ENCODE measurements at regions not wholly inside any gene's neighbourhood (a gene's known extent, or its start where the extent isn't known, plus 50 kb on each side); places are given as distances from the start of the nearest gene placed in this dataset.

DNA sequence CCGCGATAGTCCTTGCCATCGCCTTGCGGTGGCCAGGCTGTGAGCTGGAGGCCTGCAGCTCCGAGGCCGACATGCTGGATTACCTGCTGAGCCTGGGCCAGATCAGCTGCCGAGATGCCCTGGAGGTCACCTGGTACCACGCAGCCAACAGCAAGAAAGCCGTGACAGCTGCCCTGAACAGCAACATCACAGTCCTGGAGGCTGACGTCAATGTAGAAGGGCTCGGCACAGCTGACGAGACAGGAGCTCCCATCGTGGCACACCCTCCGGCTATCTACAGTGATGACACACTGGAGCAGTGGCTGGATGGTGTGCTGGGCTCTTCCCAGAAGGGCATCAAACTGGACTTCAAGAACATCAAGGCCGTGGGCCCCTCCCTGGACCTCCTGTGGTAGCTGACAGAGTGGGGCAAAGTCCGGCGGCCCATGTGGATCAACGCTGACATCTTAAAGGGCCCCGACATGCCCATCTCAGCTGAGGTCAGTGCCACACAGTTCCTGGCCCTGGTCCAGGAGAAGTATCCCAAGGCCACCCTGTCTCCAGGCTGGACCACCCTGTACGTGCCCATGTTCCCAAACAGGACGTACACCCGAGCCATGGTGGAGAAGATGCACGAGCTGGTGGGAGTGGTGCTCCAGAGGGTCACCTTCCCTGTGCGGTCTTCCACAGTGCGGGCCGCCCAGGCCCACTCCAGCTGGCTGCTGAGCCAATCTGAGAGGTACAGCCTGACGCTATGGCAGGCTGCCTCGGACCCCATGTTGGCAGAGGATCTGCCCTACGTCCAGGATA, 70.2 kb downstream of the FAM43A start:
- ATAC-seq (peak in 1 of 2 donors; percentile 52), DNase-seq (no peak)
- H3K4me3 ChIP-seq (ENCODE audit: low read length) = no peak overlapping the region

GRCh38 chr3:194756460-194756779, 70.7 kb downstream of the FAM43A start:
- intact Hi-C loops (cut with DNase I) = no loop called here
- no peaks in the 10 kb centered on the region for H3K4me1 ChIP-seq (ENCODE audit: control insufficient read depth, insufficient read depth, low read length)
- H3K27me3 ChIP-seq (ENCODE audit: control insufficient read depth, insufficient read depth) = no peaks in the 10 kb centered on the region
- whole genome bisulfite sequencing = 63% methylated on average over 4 of the region's 4 CpGs
- DNase-seq (no peak), ATAC-seq (no peak)
- H3K27ac ChIP-seq (ENCODE audit: low read length) = no peak overlapping the region
- H3K9me3 ChIP-seq (ENCODE audit: control insufficient read depth, low read length) = no peaks in the 10 kb centered on the region
- no peak overlapping the region for H3K4me3 ChIP-seq (ENCODE audit: low read length)

More for the DNA sequence above, 70.2 kb downstream of the FAM43A start:
- Histone ChIP-seq H3K27me3 (ENCODE audit: control insufficient read depth, insufficient read depth) (no peaks in the 10 kb centered on the region), H3K27ac (ENCODE audit: low read length) (no peak overlapping the region), H3K9me3 (ENCODE audit: control insufficient read depth, low read length) (no peaks in the 10 kb centered on the region), H3K4me1 (ENCODE audit: control insufficient read depth, insufficient read depth, low read length) (no peaks in the 10 kb centered on the region)
- WGBS = 85% methylated on average over 29 of the region's 29 CpGs
- intact Hi-C loops (cut with DNase I) = no loop called here

DNA sequence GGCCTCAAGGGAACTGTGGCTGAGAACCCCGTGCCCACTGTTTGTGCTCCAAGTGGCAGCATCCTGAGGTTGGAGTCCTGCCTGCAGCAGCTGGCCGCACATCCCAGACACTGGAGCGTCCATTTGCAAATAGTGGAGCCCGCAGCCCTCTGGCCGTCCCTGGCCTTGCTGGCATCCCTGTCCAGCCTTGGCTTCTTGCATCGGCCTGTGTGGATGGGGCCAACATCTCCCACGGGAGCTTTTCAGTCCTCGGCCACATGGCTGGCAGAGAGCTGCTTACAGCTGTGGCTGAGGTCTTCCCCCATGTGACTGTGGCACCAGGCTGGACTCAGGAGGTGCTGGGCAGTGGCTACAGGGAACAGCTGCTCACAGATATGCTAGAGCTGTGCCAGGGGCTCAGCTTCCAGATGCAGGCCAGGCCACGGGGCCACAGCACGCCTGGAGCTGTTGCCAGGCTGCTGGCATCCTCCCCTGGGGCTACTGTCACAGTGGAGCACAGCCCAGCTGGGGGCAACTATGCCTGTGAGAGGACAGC, 71.2 kb downstream of the FAM43A start:
- Histone ChIP-seq H3K9me3 (ENCODE audit: control insufficient read depth, low read length) (no peaks in the 10 kb centered on the region), H3K27me3 (ENCODE audit: control insufficient read depth, insufficient read depth) (no peaks in the 10 kb centered on the region), H3K4me1 (ENCODE audit: control insufficient read depth, insufficient read depth, low read length) (no peaks in the 10 kb centered on the region), H3K27ac (ENCODE audit: low read length) (no peak overlapping the region), H3K4me3 (ENCODE audit: low read length) (no peak overlapping the region)
- WGBS = 49% methylated on average over 10 of the region's 10 CpGs
- intact Hi-C loops (cut with DNase I) = no loop called here
- ATAC-seq (peak; percentile 46 to 58), DNase-seq (peak in 2 of 3 donors; percentile 69 to 74)

- Histone ChIP-seq H3K9me3 (ENCODE audit: control insufficient read depth, low read length) (no peaks in the 10 kb centered on the region), H3K4me1 (ENCODE audit: control insufficient read depth, insufficient read depth, low read length) (no peaks in the 10 kb centered on the region), H3K27ac (ENCODE audit: low read length) (no peak overlapping the region), H3K4me3 (ENCODE audit: low read length) (no peak overlapping the region), H3K27me3 (ENCODE audit: control insufficient read depth, insufficient read depth) (no peaks in the 10 kb centered on the region)
- DNase-seq (no peak), ATAC-seq (peak in 1 of 2 donors; percentile 69)
- intact Hi-C loops (cut with DNase I) = no loop called here
- WGBS = 25% methylated on average over 2 of the region's 2 CpGs
Measured at GRCh38 chr3:194757647-194758061, 72.0 kb downstream of the FAM43A start.

DNA sequence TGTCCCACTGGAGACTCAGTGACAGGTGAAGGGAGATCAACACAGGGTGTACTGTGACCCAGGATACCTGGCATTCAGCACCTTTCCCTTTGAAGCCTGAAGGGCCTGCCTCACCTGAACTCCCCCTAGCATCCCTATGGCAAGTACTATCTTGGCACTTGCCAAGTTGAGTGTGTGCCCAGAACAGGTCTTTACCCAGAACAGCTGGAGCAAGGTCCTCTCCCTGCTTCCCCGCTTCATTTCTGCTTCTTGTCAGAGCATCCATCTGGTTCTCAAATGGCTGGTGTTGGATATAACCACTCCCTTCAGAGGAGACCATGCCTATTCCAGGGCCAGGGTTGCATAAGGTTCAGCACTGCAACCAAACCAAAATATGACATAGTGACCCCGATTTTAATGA, 73.0 kb downstream of the FAM43A start:
- Histone ChIP-seq H3K27me3 (ENCODE audit: control insufficient read depth, insufficient read depth) (no peaks in the 10 kb centered on the region), H3K27ac (ENCODE audit: low read length) (no peak overlapping the region), H3K9me3 (ENCODE audit: control insufficient read depth, low read length) (no peaks in the 10 kb centered on the region), H3K4me1 (ENCODE audit: control insufficient read depth, insufficient read depth, low read length) (no peaks in the 10 kb centered on the region), H3K4me3 (ENCODE audit: low read length) (no peak overlapping the region)
- DNase-seq (no peak), ATAC-seq (no peak)
- 86% methylated on average over 2 of the region's 2 CpGs for WGBS
- intact Hi-C loops (cut with DNase I) = no loop called here

DNA sequence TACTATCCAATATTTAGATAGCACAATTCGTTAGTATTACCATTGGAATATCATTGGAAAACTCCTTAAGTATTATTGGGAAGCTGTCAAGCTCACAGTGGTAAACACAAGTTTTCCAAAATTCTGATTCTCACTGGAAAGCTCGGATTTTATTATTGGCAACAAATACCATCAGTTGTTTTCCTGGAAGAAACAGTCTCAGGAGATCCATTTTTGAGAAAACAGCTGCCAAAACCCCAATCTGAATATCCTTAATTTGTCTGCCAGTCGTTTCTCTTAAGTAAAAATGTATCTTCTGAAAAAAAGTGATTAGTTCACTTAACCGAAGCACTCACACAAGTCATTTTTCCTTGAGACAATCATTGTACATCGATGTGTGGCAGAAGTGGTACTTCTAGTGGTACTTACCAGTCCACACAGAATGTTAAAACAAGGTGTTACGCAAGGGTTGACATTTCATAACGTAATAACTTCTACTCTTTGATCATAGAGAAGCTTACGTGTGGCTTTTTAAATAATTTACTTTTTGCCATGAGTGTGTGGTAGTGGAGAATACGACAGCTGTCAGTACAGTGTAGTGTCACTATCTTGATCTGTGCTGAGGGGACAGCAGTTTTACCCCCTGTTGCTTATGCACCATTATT, 74.9 kb downstream of the FAM43A start:
- no peak overlapping the region for H3K4me3 ChIP-seq (ENCODE audit: low read length)
- no peak for DNase-seq
- no peaks in the 10 kb centered on the region for H3K9me3 ChIP-seq (ENCODE audit: control insufficient read depth, low read length)
- WGBS = 58% methylated on average over 9 of the region's 9 CpGs
- no peak overlapping the region for H3K27ac ChIP-seq (ENCODE audit: low read length)
- no peak for ATAC-seq
- H3K4me1 ChIP-seq (ENCODE audit: control insufficient read depth, insufficient read depth, low read length) = no peaks in the 10 kb centered on the region
- H3K27me3 ChIP-seq (ENCODE audit: control insufficient read depth, insufficient read depth) = no peaks in the 10 kb centered on the region
- intact Hi-C loops (cut with DNase I) = no loop called here

DNA sequence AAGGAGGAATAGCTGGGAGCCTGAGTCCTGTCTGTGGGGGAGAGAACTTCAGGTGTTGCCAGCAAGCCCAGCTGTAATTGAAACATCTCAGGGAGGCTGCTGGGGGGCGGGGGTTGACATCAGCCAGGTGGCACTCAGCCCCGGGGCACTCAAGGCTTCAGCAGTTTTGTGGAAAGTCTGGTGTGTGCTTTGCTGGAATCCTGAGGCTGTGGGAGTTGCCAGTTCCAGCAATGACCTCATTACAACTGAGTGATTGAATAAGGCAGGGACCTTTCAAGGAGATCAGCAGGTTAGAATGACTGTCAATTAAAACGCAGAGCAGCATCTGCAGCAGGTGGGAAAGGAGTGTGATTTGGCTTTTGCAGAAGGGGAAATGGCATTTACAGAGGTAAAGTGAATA, 75.7 kb downstream of the FAM43A start:
- ATAC-seq (peak; percentile 33 to 49), DNase-seq (no peak)
- Histone ChIP-seq H3K27ac (ENCODE audit: low read length) (no peak overlapping the region), H3K4me1 (ENCODE audit: control insufficient read depth, insufficient read depth, low read length) (no peaks in the 10 kb centered on the region), H3K27me3 (ENCODE audit: control insufficient read depth, insufficient read depth) (no peaks in the 10 kb centered on the region), H3K4me3 (ENCODE audit: low read length) (no peak overlapping the region), H3K9me3 (ENCODE audit: control insufficient read depth, low read length) (no peaks in the 10 kb centered on the region)
- intact Hi-C loops (cut with DNase I) = no loop called here
- 41% methylated on average over 3 of the region's 3 CpGs for WGBS

GRCh38 chr3:194766845-194767244, 81.2 kb downstream of the FAM43A start:
- H3K9me3 ChIP-seq (ENCODE audit: control insufficient read depth, low read length) = no peaks in the 10 kb centered on the region
- no peak overlapping the region for H3K27ac ChIP-seq (ENCODE audit: low read length)
- DNase-seq (no peak), ATAC-seq (no peak)
- intact Hi-C loops (cut with DNase I) = no loop called here
- no peak overlapping the region for H3K4me3 ChIP-seq (ENCODE audit: low read length)
- no peaks in the 10 kb centered on the region for H3K27me3 ChIP-seq (ENCODE audit: control insufficient read depth, insufficient read depth)
- WGBS = 64% methylated on average over 7 of the region's 7 CpGs
- H3K4me1 ChIP-seq (ENCODE audit: control insufficient read depth, insufficient read depth, low read length) = no peaks in the 10 kb centered on the region

- ATAC-seq (no peak), DNase-seq (no peak)
- 83% methylated on average over 8 of the region's 8 CpGs for WGBS
- Histone ChIP-seq H3K9me3 (ENCODE audit: control insufficient read depth, low read length) (no peaks in the 10 kb centered on the region), H3K27me3 (ENCODE audit: control insufficient read depth, insufficient read depth) (no peaks in the 10 kb centered on the region), H3K4me1 (ENCODE audit: control insufficient read depth, insufficient read depth, low read length) (no peaks in the 10 kb centered on the region), H3K4me3 (ENCODE audit: low read length) (no peak overlapping the region), H3K27ac (ENCODE audit: low read length) (no peak overlapping the region)
- intact Hi-C loops (cut with DNase I) = no loop called here
Measured at GRCh38 chr3:194767446-194768207, 81.9 kb downstream of the FAM43A start.

DNA sequence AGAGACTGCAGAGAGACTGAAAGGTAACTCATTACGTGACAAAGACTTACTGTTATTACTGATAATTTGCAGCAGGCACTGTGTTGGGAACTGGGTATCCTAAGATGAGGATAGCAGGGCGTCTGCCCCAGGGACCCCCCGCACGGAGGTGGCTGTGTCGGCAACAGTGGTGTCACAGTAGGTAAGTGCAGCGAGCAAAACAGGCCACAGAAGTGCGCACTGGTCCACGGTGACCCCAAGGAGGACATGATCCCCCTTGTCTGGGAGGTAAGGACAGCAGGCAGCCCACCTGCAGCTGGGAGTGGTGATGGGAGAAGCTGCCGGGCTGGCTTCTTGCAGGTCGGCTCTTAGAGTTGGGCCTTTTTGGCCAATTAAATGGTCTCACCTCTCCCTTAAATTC, 82.9 kb downstream of the FAM43A start:
- intact Hi-C loops (cut with DNase I) = no loop called here
- H3K27me3 ChIP-seq (ENCODE audit: control insufficient read depth, insufficient read depth) = no peaks in the 10 kb centered on the region
- no peak overlapping the region for H3K27ac ChIP-seq (ENCODE audit: low read length)
- WGBS = 83% methylated on average over 10 of the region's 10 CpGs
- H3K4me1 ChIP-seq (ENCODE audit: control insufficient read depth, insufficient read depth, low read length) = peaks cover 7% of the 10 kb centered on the region
- no peaks in the 10 kb centered on the region for H3K9me3 ChIP-seq (ENCODE audit: control insufficient read depth, low read length)
- H3K4me3 ChIP-seq (ENCODE audit: low read length) = no peak overlapping the region
- DNase-seq = peak in 1 of 3 donors; percentile 64
- ATAC-seq = peak in 1 of 2 donors; percentile 2
